Iris pigment epithelial cell (primary cell): ENCODE measurements at regions not wholly inside any gene's neighbourhood (a gene's known extent, or its start where the extent isn't known, plus 50 kb on each side); places are given as distances from the start of the nearest gene placed in this dataset.

Experiments used
- DNase-seq: peaks from one replicate; pipeline ENCODE4 v3.0.0-alpha.2; 2011; ENCODE audit warnings: low read depth

GRCh38 chr1:185500001-185500626, 183.1 kb upstream of the IVNS1ABP start:
- DNase-seq: peak; percentile 95

- DNase-seq: no peak
Observed at GRCh38 chr1:185498207-185498606, 181.2 kb upstream of the IVNS1ABP start.

GRCh38 chr1:185497177-185497576, 180.1 kb upstream of the IVNS1ABP start:
- DNase-seq: no peak

- no peak for DNase-seq
Observed at GRCh38 chr1:185495898-185496297, 178.9 kb upstream of the IVNS1ABP start.

- DNase-seq: no peak
Observed at GRCh38 chr1:185495007-185495406, 178.0 kb upstream of the IVNS1ABP start.

- DNase-seq: no peak
Observed at GRCh38 chr1:185492089-185492825, 175.2 kb upstream of the IVNS1ABP start.

- DNase-seq: no peak
Observed at GRCh38 chr1:185491604-185492003, 174.6 kb upstream of the IVNS1ABP start.

GRCh38 chr1:185490924-185491323, 173.9 kb upstream of the IVNS1ABP start:
- no peak for DNase-seq

- DNase-seq: no peak
Observed at GRCh38 chr1:185489406-185489805, 172.4 kb upstream of the IVNS1ABP start.

GRCh38 chr1:185488808-185489207, 171.8 kb upstream of the IVNS1ABP start:
- DNase-seq: no peak

GRCh38 chr1:185487936-185488335, 170.9 kb upstream of the IVNS1ABP start:
- DNase-seq: no peak

GRCh38 chr1:185487026-185487425, 170.0 kb upstream of the IVNS1ABP start:
- no peak for DNase-seq

- no peak for DNase-seq
Observed at GRCh38 chr1:185486346-185486745, 169.3 kb upstream of the IVNS1ABP start.

GRCh38 chr1:185483664-185484450, 166.8 kb upstream of the IVNS1ABP start:
- DNase-seq: peak; percentile 88

GRCh38 chr1:185483217-185483616, 166.2 kb upstream of the IVNS1ABP start:
- DNase-seq: no peak

GRCh38 chr1:185480545-185480944, 163.5 kb upstream of the IVNS1ABP start:
- no peak for DNase-seq

- no peak for DNase-seq
Observed at GRCh38 chr1:185479796-185480195, 162.8 kb upstream of the IVNS1ABP start.

GRCh38 chr1:185478877-185479276, 161.8 kb upstream of the IVNS1ABP start:
- no peak for DNase-seq

GRCh38 chr1:185477638-185478580, 160.9 kb upstream of the IVNS1ABP start:
- no peak for DNase-seq

- no peak for DNase-seq
Observed at GRCh38 chr1:185474440-185475149, 157.6 kb upstream of the IVNS1ABP start.

GRCh38 chr1:185473186-185473585, 156.1 kb upstream of the IVNS1ABP start:
- DNase-seq: no peak
